ENCODE measurements at regions not wholly inside any gene's neighbourhood (a gene's known extent, or its start where the extent isn't known, plus 50 kb on each side); places are given as distances from the start of the nearest gene placed in this dataset.

DNA sequence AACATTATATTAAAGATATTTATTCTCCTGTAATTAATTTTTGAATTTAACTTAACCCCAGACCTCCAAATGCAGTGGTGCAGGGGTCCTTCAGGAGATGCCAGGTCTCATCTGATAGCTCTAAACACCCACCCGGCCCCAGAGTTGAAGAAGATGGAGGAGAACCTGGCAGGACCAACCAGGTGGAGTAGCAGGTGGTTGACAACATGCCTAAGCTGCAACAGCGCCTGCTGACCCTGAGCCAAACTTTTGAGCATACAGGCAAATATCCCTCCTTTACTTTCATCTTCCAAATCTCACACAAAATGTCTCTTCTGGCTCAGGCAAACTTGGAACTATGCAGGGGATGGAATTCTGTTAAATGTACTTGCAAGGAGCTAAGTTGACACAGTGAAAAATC is 145.3 kb upstream of the TCF21 start:
- DNase-seq: no peak
- H3K27ac ChIP-seq (ENCODE audit: low read length): no peak overlapping the region
- H3K4me1 ChIP-seq (ENCODE audit: control insufficient read depth, insufficient read depth, low read length): peaks cover 13% of the 10 kb centered on the region
- H3K36me3 ChIP-seq (ENCODE audit: control insufficient read depth, insufficient read depth, low read length): no peaks in the 10 kb centered on the region
- WGBS (ENCODE audit: insufficient coverage): no CpG with 5 or more reads among the region's 2 CpGs
- no peaks in the 10 kb centered on the region for H3K9me3 ChIP-seq (replicated peaks; ENCODE audit: control insufficient read depth, low read depth, low read length)
- H3K27me3 ChIP-seq (ENCODE audit: control insufficient read depth, insufficient read depth, low read length): no peaks in the 10 kb centered on the region
- H3K4me3 ChIP-seq (ENCODE audit: low read length): no peak overlapping the region

GRCh38 chr6:133746417-133746770 is 142.5 kb upstream of the TCF21 start:
- WGBS (ENCODE audit: insufficient coverage): no CpG with 5 or more reads among the region's 3 CpGs
- H3K4me1 ChIP-seq (ENCODE audit: control insufficient read depth, insufficient read depth, low read length): peaks cover 4% of the 10 kb centered on the region
- DNase-seq: no peak
- no peaks in the 10 kb centered on the region for H3K9me3 ChIP-seq (replicated peaks; ENCODE audit: control insufficient read depth, low read depth, low read length)
- H3K27ac ChIP-seq (ENCODE audit: low read length): no peak overlapping the region
- no peak overlapping the region for H3K4me3 ChIP-seq (ENCODE audit: low read length)
- H3K27me3 ChIP-seq (ENCODE audit: control insufficient read depth, insufficient read depth, low read length): no peaks in the 10 kb centered on the region
- no peaks in the 10 kb centered on the region for H3K36me3 ChIP-seq (ENCODE audit: control insufficient read depth, insufficient read depth, low read length)

DNA sequence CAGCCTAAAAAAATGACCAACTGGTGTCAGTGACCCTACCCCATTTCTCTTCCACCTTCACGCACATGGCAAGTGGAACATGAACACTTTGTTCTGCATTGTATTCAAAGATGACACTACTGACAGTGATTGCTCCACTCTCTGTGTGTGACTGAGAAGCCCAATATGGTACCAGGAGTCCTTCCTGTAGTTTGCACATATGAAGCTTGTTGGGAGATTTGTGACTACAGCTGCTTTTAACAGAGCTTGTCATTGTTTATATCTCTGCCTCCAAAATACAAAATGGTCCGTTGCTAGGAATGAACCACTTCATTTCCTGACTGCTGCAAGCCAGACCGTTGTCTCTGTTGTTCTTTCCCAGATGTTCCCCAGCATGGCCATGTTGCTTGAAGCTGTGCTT is 140.3 kb upstream of the TCF21 start:
- Histone ChIP-seq H3K36me3 (ENCODE audit: control insufficient read depth, insufficient read depth, low read length) (no peaks in the 10 kb centered on the region), H3K9me3 (replicated peaks; ENCODE audit: control insufficient read depth, low read depth, low read length) (no peaks in the 10 kb centered on the region), H3K4me3 (ENCODE audit: low read length) (no peak overlapping the region), H3K27me3 (ENCODE audit: control insufficient read depth, insufficient read depth, low read length) (no peaks in the 10 kb centered on the region), H3K27ac (ENCODE audit: low read length) (no peak overlapping the region), H3K4me1 (ENCODE audit: control insufficient read depth, insufficient read depth, low read length) (peaks cover 3% of the 10 kb centered on the region)
- WGBS (ENCODE audit: insufficient coverage): no CpG with 5 or more reads among the region's 3 CpGs
- peak; percentile 28 for DNase-seq

DNA sequence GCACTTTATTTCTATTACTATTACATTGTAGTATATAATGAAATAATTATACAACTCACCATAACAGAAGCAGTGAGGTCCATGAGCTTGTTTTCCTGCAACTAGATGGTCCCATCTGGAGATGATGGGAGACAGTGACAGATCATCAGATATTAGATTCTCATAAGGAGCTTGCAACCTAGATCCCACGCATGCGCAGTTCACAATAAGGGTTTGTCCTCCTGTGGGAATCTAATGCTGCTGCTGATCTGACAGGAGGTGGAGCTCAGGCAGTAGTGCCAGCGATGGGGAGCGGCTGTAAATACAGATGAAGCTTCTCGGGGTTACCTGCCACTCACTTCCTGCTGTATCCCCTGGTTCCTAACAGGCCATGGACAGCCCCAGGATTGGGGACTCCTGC is 139.5 kb upstream of the TCF21 start:
- peaks cover 3% of the 10 kb centered on the region for H3K4me1 ChIP-seq (ENCODE audit: control insufficient read depth, insufficient read depth, low read length)
- no peak for DNase-seq
- no peak overlapping the region for H3K27ac ChIP-seq (ENCODE audit: low read length)
- WGBS (ENCODE audit: insufficient coverage): 82% methylated on average over 3 of the region's 5 CpGs
- no peaks in the 10 kb centered on the region for H3K36me3 ChIP-seq (ENCODE audit: control insufficient read depth, insufficient read depth, low read length)
- H3K9me3 ChIP-seq (replicated peaks; ENCODE audit: control insufficient read depth, low read depth, low read length): no peaks in the 10 kb centered on the region
- H3K4me3 ChIP-seq (ENCODE audit: low read length): no peak overlapping the region
- no peaks in the 10 kb centered on the region for H3K27me3 ChIP-seq (ENCODE audit: control insufficient read depth, insufficient read depth, low read length)

DNA sequence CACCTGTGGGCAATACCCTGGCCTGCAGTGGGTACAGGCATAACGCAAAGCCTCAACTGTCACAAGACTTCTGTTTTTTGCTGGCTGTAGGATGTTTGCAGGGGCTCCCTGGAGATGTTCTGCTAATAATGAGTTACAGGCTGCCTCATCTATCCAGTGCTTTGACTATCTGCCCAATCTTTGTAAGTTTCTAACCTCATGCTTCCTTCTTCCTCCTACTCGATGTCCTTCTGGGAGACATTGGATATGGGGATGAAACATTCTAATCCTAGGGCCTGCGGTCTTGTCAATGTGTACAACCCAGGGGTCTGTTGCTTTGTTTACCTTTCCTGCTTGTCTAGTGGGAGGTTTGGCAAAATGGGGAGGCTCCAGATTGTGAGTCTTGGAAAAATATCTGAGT is 136.8 kb upstream of the TCF21 start:
- peak; percentile 55 for DNase-seq
- Histone ChIP-seq H3K9me3 (replicated peaks; ENCODE audit: control insufficient read depth, low read depth, low read length) (no peaks in the 10 kb centered on the region), H3K27ac (ENCODE audit: low read length) (no peak overlapping the region), H3K4me1 (ENCODE audit: control insufficient read depth, insufficient read depth, low read length) (peaks cover 3% of the 10 kb centered on the region), H3K36me3 (ENCODE audit: control insufficient read depth, insufficient read depth, low read length) (no peaks in the 10 kb centered on the region), H3K27me3 (ENCODE audit: control insufficient read depth, insufficient read depth, low read length) (no peaks in the 10 kb centered on the region), H3K4me3 (ENCODE audit: low read length) (no peak overlapping the region)
- WGBS (ENCODE audit: insufficient coverage): 14% methylated on average over 1 of the region's 3 CpGs

GRCh38 chr6:133753756-133754155 is 135.2 kb upstream of the TCF21 start:
- no peak overlapping the region for H3K27ac ChIP-seq (ENCODE audit: low read length)
- no peaks in the 10 kb centered on the region for H3K36me3 ChIP-seq (ENCODE audit: control insufficient read depth, insufficient read depth, low read length)
- no peak for DNase-seq
- no peaks in the 10 kb centered on the region for H3K27me3 ChIP-seq (ENCODE audit: control insufficient read depth, insufficient read depth, low read length)
- H3K4me1 ChIP-seq (ENCODE audit: control insufficient read depth, insufficient read depth, low read length): peaks cover 3% of the 10 kb centered on the region
- H3K9me3 ChIP-seq (replicated peaks; ENCODE audit: control insufficient read depth, low read depth, low read length): no peaks in the 10 kb centered on the region
- H3K4me3 ChIP-seq (ENCODE audit: low read length): no peak overlapping the region

DNA sequence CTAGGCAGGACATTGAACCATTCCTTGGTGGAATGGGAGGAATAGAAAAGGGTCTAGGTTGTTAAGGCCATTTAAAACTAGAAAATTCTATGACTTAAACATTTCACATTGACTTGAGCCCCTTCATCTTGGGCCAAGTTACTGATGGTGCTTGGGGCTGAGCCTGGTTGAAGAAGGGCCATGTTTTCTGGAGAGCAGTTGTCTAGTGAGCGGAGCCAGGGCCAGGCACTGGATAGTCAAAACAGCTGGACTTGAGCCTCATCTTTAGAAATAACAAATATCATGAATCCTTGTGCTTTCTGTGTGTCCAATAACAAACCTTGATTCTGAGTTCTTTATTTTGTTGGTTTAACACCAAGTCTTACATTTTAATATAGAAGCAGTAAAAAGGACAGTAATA is 134.6 kb upstream of the TCF21 start:
- no peak overlapping the region for H3K4me3 ChIP-seq (ENCODE audit: low read length)
- H3K27ac ChIP-seq (ENCODE audit: low read length): no peak overlapping the region
- no CpG with 5 or more reads among the region's 1 CpG for WGBS (ENCODE audit: insufficient coverage)
- H3K27me3 ChIP-seq (ENCODE audit: control insufficient read depth, insufficient read depth, low read length): no peaks in the 10 kb centered on the region
- H3K4me1 ChIP-seq (ENCODE audit: control insufficient read depth, insufficient read depth, low read length): peaks cover 3% of the 10 kb centered on the region
- H3K9me3 ChIP-seq (replicated peaks; ENCODE audit: control insufficient read depth, low read depth, low read length): no peaks in the 10 kb centered on the region
- DNase-seq: peak; percentile 28
- no peaks in the 10 kb centered on the region for H3K36me3 ChIP-seq (ENCODE audit: control insufficient read depth, insufficient read depth, low read length)

GRCh38 chr6:133756078-133756695 is 132.7 kb upstream of the TCF21 start:
- Histone ChIP-seq H3K4me3 (ENCODE audit: low read length) (no peak overlapping the region), H3K27me3 (ENCODE audit: control insufficient read depth, insufficient read depth, low read length) (no peaks in the 10 kb centered on the region), H3K4me1 (ENCODE audit: control insufficient read depth, insufficient read depth, low read length) (peaks cover 3% of the 10 kb centered on the region), H3K36me3 (ENCODE audit: control insufficient read depth, insufficient read depth, low read length) (no peaks in the 10 kb centered on the region), H3K9me3 (replicated peaks; ENCODE audit: control insufficient read depth, low read depth, low read length) (no peaks in the 10 kb centered on the region), H3K27ac (ENCODE audit: low read length) (no peak overlapping the region)
- peak; percentile 59 for DNase-seq
- WGBS (ENCODE audit: insufficient coverage): no CpG with 5 or more reads among the region's 3 CpGs

DNA sequence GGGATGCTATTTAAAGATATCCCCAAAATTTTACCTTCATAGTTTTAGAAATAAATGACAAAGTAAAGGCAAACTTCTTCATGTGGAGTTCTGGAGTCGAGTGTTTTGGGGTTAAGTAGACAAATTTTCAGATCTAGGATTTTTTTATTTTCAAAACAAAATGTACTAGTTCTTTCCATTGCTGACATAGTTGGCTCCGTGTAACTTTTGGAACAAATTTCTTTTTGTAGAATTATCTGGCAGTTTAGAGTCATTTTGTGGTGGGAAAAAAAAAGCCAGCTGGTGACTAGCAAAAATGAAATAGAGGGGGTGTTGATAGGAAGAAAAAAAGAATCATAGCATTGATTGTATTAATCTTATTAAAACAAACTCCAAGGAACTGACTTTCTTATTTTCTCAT is 131.6 kb upstream of the TCF21 start:
- H3K9me3 ChIP-seq (replicated peaks; ENCODE audit: control insufficient read depth, low read depth, low read length): no peaks in the 10 kb centered on the region
- no peaks in the 10 kb centered on the region for H3K4me1 ChIP-seq (ENCODE audit: control insufficient read depth, insufficient read depth, low read length)
- DNase-seq: peak; percentile 93
- H3K4me3 ChIP-seq (ENCODE audit: low read length): no peak overlapping the region
- H3K27ac ChIP-seq (ENCODE audit: low read length): no peak overlapping the region
- no peaks in the 10 kb centered on the region for H3K36me3 ChIP-seq (ENCODE audit: control insufficient read depth, insufficient read depth, low read length)
- no CpG with 5 or more reads among the region's 2 CpGs for WGBS (ENCODE audit: insufficient coverage)
- H3K27me3 ChIP-seq (ENCODE audit: control insufficient read depth, insufficient read depth, low read length): no peaks in the 10 kb centered on the region

- DNase-seq: no peak
- Histone ChIP-seq H3K27ac (ENCODE audit: low read length) (no peak overlapping the region), H3K36me3 (ENCODE audit: control insufficient read depth, insufficient read depth, low read length) (no peaks in the 10 kb centered on the region), H3K27me3 (ENCODE audit: control insufficient read depth, insufficient read depth, low read length) (no peaks in the 10 kb centered on the region), H3K4me1 (ENCODE audit: control insufficient read depth, insufficient read depth, low read length) (no peaks in the 10 kb centered on the region), H3K4me3 (ENCODE audit: low read length) (no peak overlapping the region), H3K9me3 (replicated peaks; ENCODE audit: control insufficient read depth, low read depth, low read length) (no peaks in the 10 kb centered on the region)
- WGBS (ENCODE audit: insufficient coverage): 63% methylated on average over 1 of the region's 2 CpGs
Observed at GRCh38 chr6:133758815-133759335, 130.0 kb upstream of the TCF21 start.

DNA sequence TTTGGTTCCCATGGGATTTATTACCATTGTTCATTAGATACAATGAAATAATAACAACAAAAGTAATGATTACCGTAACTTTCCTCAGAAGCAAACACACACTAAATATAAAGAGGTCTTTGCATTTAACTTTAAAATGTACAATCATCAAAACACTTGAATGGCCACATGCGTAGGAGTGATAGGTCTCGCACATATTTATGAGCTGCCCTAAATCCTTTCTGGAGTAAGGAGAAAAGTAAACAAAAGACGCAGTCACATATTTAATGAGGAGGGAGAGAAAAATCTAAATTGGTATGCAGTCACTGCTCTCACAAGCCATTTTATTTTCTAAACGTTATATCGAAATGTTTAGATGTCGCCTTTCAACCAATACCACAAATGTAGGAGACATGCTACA is 129.4 kb upstream of the TCF21 start:
- H3K9me3 ChIP-seq (replicated peaks; ENCODE audit: control insufficient read depth, low read depth, low read length): no peaks in the 10 kb centered on the region
- WGBS (ENCODE audit: insufficient coverage): 92% methylated on average over 2 of the region's 7 CpGs
- no peak for DNase-seq
- no peaks in the 10 kb centered on the region for H3K4me1 ChIP-seq (ENCODE audit: control insufficient read depth, insufficient read depth, low read length)
- no peak overlapping the region for H3K27ac ChIP-seq (ENCODE audit: low read length)
- no peak overlapping the region for H3K4me3 ChIP-seq (ENCODE audit: low read length)
- no peaks in the 10 kb centered on the region for H3K27me3 ChIP-seq (ENCODE audit: control insufficient read depth, insufficient read depth, low read length)
- no peaks in the 10 kb centered on the region for H3K36me3 ChIP-seq (ENCODE audit: control insufficient read depth, insufficient read depth, low read length)
